Peyer's patch (tissue), 4 donors: ENCODE measurements at regions not wholly inside any gene's neighbourhood (a gene's known extent, or its start where the extent isn't known, plus 50 kb on each side); places are given as distances from the start of the nearest gene placed in this dataset.

ENCODE experiments used
- POLR2A ChIP-seq, 2 donors: fragments of 450-650 bp; IDR thresholded peaks; one replicate each; pipeline ENCODE4 v1.5.1; 2017; ENCODE audit warnings: antibody characterized with exemption in 2 of 2, mild to moderate bottlenecking in 2 of 2, moderate library complexity in 2 of 2
- TF ChIP-seq, protein P1 (sequence below), 6 experiments: fragments of 450-650 bp in 4 of 6; fragments of 200-600 bp in 2 of 6; sonication (generic) in 1 of 6; IDR thresholded peaks; one replicate each; pipeline ENCODE4 v1.5.1; 2017 to 2019; ENCODE audit warnings: antibody characterized with exemption in 6 of 6, mild to moderate bottlenecking in 3 of 6, moderate library complexity in 1 of 6

DNA sequence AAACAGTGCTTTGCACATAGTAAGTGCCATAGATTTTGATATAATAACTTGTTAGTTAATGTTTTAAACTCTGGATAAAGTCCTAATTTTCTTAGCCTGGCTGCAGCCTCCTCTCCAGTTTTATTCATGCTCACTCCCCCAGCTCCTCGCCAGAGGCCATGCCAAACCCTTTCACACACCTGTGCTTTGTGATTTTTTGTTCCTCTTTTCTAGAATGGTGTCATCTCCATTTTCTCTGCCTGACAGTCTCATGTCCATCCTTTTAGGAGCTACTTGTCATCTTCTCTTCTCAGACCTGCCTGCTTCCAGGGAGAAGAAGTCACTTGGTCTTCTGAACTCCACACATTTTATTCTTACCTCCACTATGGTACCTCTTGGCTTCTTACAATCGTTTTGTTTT is 55.8 kb upstream of the SPATA13 start:
- no peak for TF ChIP-seq POLR2A (IDR thresholded peaks at IDR 0.05)
- TF ChIP-seq, protein P1, sequence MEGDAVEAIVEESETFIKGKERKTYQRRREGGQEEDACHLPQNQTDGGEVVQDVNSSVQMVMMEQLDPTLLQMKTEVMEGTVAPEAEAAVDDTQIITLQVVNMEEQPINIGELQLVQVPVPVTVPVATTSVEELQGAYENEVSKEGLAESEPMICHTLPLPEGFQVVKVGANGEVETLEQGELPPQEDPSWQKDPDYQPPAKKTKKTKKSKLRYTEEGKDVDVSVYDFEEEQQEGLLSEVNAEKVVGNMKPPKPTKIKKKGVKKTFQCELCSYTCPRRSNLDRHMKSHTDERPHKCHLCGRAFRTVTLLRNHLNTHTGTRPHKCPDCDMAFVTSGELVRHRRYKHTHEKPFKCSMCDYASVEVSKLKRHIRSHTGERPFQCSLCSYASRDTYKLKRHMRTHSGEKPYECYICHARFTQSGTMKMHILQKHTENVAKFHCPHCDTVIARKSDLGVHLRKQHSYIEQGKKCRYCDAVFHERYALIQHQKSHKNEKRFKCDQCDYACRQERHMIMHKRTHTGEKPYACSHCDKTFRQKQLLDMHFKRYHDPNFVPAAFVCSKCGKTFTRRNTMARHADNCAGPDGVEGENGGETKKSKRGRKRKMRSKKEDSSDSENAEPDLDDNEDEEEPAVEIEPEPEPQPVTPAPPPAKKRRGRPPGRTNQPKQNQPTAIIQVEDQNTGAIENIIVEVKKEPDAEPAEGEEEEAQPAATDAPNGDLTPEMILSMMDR (IDR thresholded peaks at IDR 0.05), result no peak
